ENCODE measurements at regions not wholly inside any gene's neighbourhood (a gene's known extent, or its start where the extent isn't known, plus 50 kb on each side); places are given as distances from the start of the nearest gene placed in this dataset.

DNA sequence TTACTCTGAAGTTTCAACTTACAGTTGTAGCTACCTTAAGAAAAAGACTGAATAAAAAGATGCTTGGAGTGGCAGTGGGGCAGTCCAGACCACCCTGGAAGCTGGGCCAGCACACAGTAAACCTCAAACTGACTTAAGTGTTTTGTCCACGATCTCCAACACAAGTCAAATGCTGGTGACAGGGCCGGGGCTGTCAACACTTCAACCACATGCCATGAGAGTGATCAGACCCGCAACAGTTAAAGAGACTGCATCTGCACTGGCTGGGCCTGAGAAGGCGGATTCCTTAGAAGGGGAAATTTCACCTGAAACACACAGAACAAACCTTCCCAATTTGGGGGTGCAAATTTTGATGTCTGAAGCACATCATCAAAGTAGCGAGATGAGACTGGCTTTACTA lies 223.5 kb upstream of the CAND1 start:
- H3K4me3 ChIP-seq (ENCODE audit: control insufficient read depth in 2 of 3, extremely low read depth in 1 of 3, insufficient read depth in 2 of 3, low read depth in 1 of 3, low read length in 3 of 3) = no peak overlapping the region
- dilution Hi-C loops (cut with MboI; ENCODE audit: extremely low pct_ligation_motif_present, low sequenced_read_pairs) = no loop called here
- no peaks in the 10 kb centered on the region for H3K9me1 ChIP-seq (ENCODE audit: control insufficient read depth, extremely low read depth, insufficient read depth, low read length)
- H2AFZ ChIP-seq (ENCODE audit: control insufficient read depth, low read length) = no peak overlapping the region
- no peak overlapping the region for H3K27ac ChIP-seq (ENCODE audit: control insufficient read depth, insufficient read depth, low read length)
- peaks cover 6% of the 10 kb centered on the region for H3K4me1 ChIP-seq (ENCODE audit: control insufficient read depth, extremely low read depth, insufficient read depth, low read length)
- H3K4me2 ChIP-seq (ENCODE audit: control insufficient read depth, extremely low read depth, insufficient read depth, low read depth, low read length) = no peak overlapping the region
- no peak for DNase-seq (ENCODE audit: low read depth, low spot score)
- H3K27me3 ChIP-seq (ENCODE audit: control insufficient read depth, extremely low read depth, insufficient read depth, low read length) = no peaks in the 10 kb centered on the region
- H3K9me3 ChIP-seq (ENCODE audit: control insufficient read depth, low read depth, low read length) = no peaks in the 10 kb centered on the region
- TF ChIP-seq CTCF (optimal IDR thresholded peaks at IDR 0.05 in 1 of 3, IDR thresholded peaks at IDR 0.05 in 1 of 3, conservative IDR thresholded peaks at IDR 0.05 in 1 of 3; ENCODE audit: extremely low read depth in 1 of 3, insufficient read depth in 2 of 3, low read length in 3 of 3) (no peak), EZH2 (IDR thresholded peaks at IDR 0.05; ENCODE audit: low read length) (no peak)
- peaks cover 2% of the 10 kb centered on the region for H3K79me2 ChIP-seq (ENCODE audit: control insufficient read depth, insufficient read depth, low read length)
- no peaks in the 10 kb centered on the region for H4K20me1 ChIP-seq (ENCODE audit: control insufficient read depth, extremely low read depth, insufficient read depth, low read length)
- H3K9ac ChIP-seq (ENCODE audit: control insufficient read depth, extremely low read depth, insufficient read depth, low read length) = no peak overlapping the region
- peak; percentile 29 for FAIRE-seq
- H3K36me3 ChIP-seq (ENCODE audit: control insufficient read depth in 2 of 2, extremely low read depth in 1 of 2, insufficient read depth in 2 of 2, low read length in 2 of 2) = no peaks in the 10 kb centered on the region

DNA sequence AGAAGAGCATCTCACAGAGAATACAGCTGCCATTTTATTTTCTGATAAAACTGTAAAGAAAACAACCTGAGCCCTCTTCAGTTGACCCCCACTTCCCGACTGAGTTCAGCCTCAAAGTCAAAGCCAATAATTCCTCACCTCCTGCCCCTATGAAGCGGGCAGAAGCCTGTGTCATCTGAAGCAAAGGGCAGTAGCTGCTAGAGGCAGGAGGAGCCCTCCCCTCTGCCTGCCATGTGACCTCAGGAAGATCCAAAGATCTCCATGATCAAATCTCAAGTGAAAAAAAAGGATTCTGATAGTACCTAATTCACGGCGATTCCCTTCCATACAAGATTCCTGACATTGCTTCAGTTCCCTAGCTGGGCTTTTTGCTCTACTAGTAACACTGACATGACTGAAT lies 223.1 kb upstream of the CAND1 start:
- TF ChIP-seq CTCF (optimal IDR thresholded peaks at IDR 0.05 in 1 of 3, IDR thresholded peaks at IDR 0.05 in 1 of 3, conservative IDR thresholded peaks at IDR 0.05 in 1 of 3; ENCODE audit: extremely low read depth in 1 of 3, insufficient read depth in 2 of 3, low read length in 3 of 3) (no peak), EZH2 (IDR thresholded peaks at IDR 0.05; ENCODE audit: low read length) (no peak)
- dilution Hi-C loops (cut with MboI; ENCODE audit: extremely low pct_ligation_motif_present, low sequenced_read_pairs) = no loop called here
- Histone ChIP-seq H4K20me1 (ENCODE audit: control insufficient read depth, extremely low read depth, insufficient read depth, low read length) (no peaks in the 10 kb centered on the region), H2AFZ (ENCODE audit: control insufficient read depth, low read length) (no peak overlapping the region), H3K79me2 (ENCODE audit: control insufficient read depth, insufficient read depth, low read length) (peaks cover 2% of the 10 kb centered on the region), H3K4me2 (ENCODE audit: control insufficient read depth, extremely low read depth, insufficient read depth, low read depth, low read length) (no peak overlapping the region), H3K9ac (ENCODE audit: control insufficient read depth, extremely low read depth, insufficient read depth, low read length) (no peak overlapping the region), H3K4me3 (ENCODE audit: control insufficient read depth in 2 of 3, extremely low read depth in 1 of 3, insufficient read depth in 2 of 3, low read depth in 1 of 3, low read length in 3 of 3) (no peak overlapping the region), H3K27me3 (ENCODE audit: control insufficient read depth, extremely low read depth, insufficient read depth, low read length) (no peaks in the 10 kb centered on the region), H3K36me3 (ENCODE audit: control insufficient read depth in 2 of 2, extremely low read depth in 1 of 2, insufficient read depth in 2 of 2, low read length in 2 of 2) (no peaks in the 10 kb centered on the region), H3K4me1 (ENCODE audit: control insufficient read depth, extremely low read depth, insufficient read depth, low read length) (peaks cover 6% of the 10 kb centered on the region), H3K27ac (ENCODE audit: control insufficient read depth, insufficient read depth, low read length) (no peak overlapping the region), H3K9me3 (ENCODE audit: control insufficient read depth, low read depth, low read length) (no peaks in the 10 kb centered on the region), H3K9me1 (ENCODE audit: control insufficient read depth, extremely low read depth, insufficient read depth, low read length) (no peaks in the 10 kb centered on the region)
- DNase-seq (ENCODE audit: low read depth, low spot score) (no peak), FAIRE-seq (no peak)

Measured in keratinocyte (primary cell).